GM21515 (cell line): ENCODE measurements at regions not wholly inside any gene's neighbourhood (a gene's known extent, or its start where the extent isn't known, plus 50 kb on each side); places are given as distances from the start of the nearest gene placed in this dataset.
"Not testable (repeated sequence)": the region's sequence is repeated elsewhere in the genome, so short reads cannot be mapped to it uniquely, and the experiment has no call there.

Source experiments
- ATAC-seq: cut with Tn5 transposase; IDR thresholded peaks from one replicate; pipeline ENCODE4 v1.9.1; 2021; ENCODE audit not compliant: unreplicated experiment

GRCh38 chr7:142698429-142698828, 50.8 kb upstream of the PRSS1 start:
- ATAC-seq: no peak

GRCh38 chr7:142697270-142697669, 52.0 kb upstream of the PRSS1 start:
- ATAC-seq: no peak

- ATAC-seq: no peak
These were observed 52.7 kb upstream of the PRSS1 start for GRCh38 chr7:142696456-142697179.

- no peak for ATAC-seq
These were observed 55.4 kb upstream of the PRSS1 start for GRCh38 chr7:142693911-142694310.

GRCh38 chr7:142690554-142691182, 58.6 kb upstream of the PRSS1 start:
- ATAC-seq: peak; percentile 68

GRCh38 chr7:142689439-142690120, 59.7 kb upstream of the PRSS1 start:
- no peak for ATAC-seq

- no peak for ATAC-seq
These were observed 63.3 kb upstream of the PRSS1 start for GRCh38 chr7:142685877-142686508.

GRCh38 chr7:142681314-142682092, 67.8 kb upstream of the PRSS1 start:
- ATAC-seq: no peak

- ATAC-seq: no peak
These were observed 77.8 kb upstream of the PRSS1 start for GRCh38 chr7:142671506-142671905.

GRCh38 chr7:142670511-142670910, 78.8 kb upstream of the PRSS1 start:
- no peak for ATAC-seq

- no peak for ATAC-seq
These were observed 80.1 kb upstream of the PRSS1 start for GRCh38 chr7:142669074-142669654.

- ATAC-seq: peak; percentile 66
These were observed 80.8 kb upstream of the PRSS1 start for GRCh38 chr7:142668495-142668894.

GRCh38 chr7:142657376-142657775, 91.9 kb upstream of the PRSS1 start:
- no peak for ATAC-seq

- ATAC-seq: no peak
These were observed 94.9 kb upstream of the PRSS1 start for GRCh38 chr7:142654398-142654797.

- ATAC-seq: no peak
These were observed 101.5 kb upstream of the PRSS1 start for GRCh38 chr7:142647749-142648148.

GRCh38 chr7:142646386-142647140, 102.7 kb upstream of the PRSS1 start:
- no peak for ATAC-seq

GRCh38 chr7:142645777-142646176, 103.5 kb upstream of the PRSS1 start:
- no peak for ATAC-seq

- no peak for ATAC-seq
These were observed 107.0 kb upstream of the PRSS1 start for GRCh38 chr7:142642316-142642715.

GRCh38 chr7:142641252-142641651, 108.0 kb upstream of the PRSS1 start:
- not testable (repeated sequence) for ATAC-seq

GRCh38 chr7:142638581-142638980, 110.7 kb upstream of the PRSS1 start:
- ATAC-seq: no peak
